Liver (tissue), 8 donors: ENCODE measurements at regions not wholly inside any gene's neighbourhood (a gene's known extent, or its start where the extent isn't known, plus 50 kb on each side); places are given as distances from the start of the nearest gene placed in this dataset.

Experiments used
- DNase-seq: peaks from one replicate; pipeline ENCODE4 v3.0.0-alpha.2; 2017; ENCODE audit warnings: low spot score
- H3K27ac ChIP-seq, 2 donors: one replicate each; pipeline ENCODE4 v1.7.0; 2013; ENCODE audit warnings: inconsistent platforms in 2 of 2, low read length in 2 of 2, control low read depth in 1 of 2, low read depth in 1 of 2, mild to moderate bottlenecking in 1 of 2
- H3K27me3 ChIP-seq, 4 donors: one replicate each; pipeline versions ENCODE4 v1.6.1 to v1.7.0; 2013; ENCODE audit warnings: low read length in 3 of 4, inconsistent platforms in 1 of 4, mild to moderate bottlenecking in 1 of 4, moderate library complexity in 1 of 4; ENCODE audit not compliant: control insufficient read depth in 4 of 4, insufficient read depth in 4 of 4
- H3K36me3 ChIP-seq, 4 donors: one replicate each; pipeline versions ENCODE4 v1.6.1 to v1.7.0; 2013; ENCODE audit warnings: low read length in 3 of 4, mild to moderate bottlenecking in 3 of 4, low read depth in 1 of 4, moderate library complexity in 1 of 4; ENCODE audit not compliant: control insufficient read depth in 4 of 4, insufficient read depth in 3 of 4
- H3K4me1 ChIP-seq, 4 donors: one replicate each; pipeline versions ENCODE4 v1.6.1 to v1.7.0; 2013; ENCODE audit warnings: low read length in 3 of 4, mild to moderate bottlenecking in 3 of 4, moderate library complexity in 1 of 4; ENCODE audit not compliant: control insufficient read depth in 4 of 4, insufficient read depth in 4 of 4
- H3K4me3 ChIP-seq, 3 donors: one replicate each; pipeline versions ENCODE4 v1.6.1 to v1.7.0; 2013; ENCODE audit warnings: low read length in 3 of 3, control low read depth in 1 of 3, low read depth in 1 of 3, mild to moderate bottlenecking in 1 of 3
- H3K9ac ChIP-seq, 2 donors: one replicate each; pipeline ENCODE4 v1.7.0; 2013; ENCODE audit warnings: low read length in 2 of 2, mild to moderate bottlenecking in 2 of 2, moderate library complexity in 2 of 2, control low read depth in 1 of 2, low read depth in 1 of 2
- H3K9me3 ChIP-seq, 4 donors: one replicate each; pipeline versions ENCODE4 v1.6.1 to v1.7.0; 2013; ENCODE audit warnings: low read length in 3 of 4; ENCODE audit not compliant: control insufficient read depth in 4 of 4
- EGR1 ChIP-seq, 2 donors: IDR thresholded peaks; 2 replicates each; pipeline ENCODE4 v1.6.1; 2016 to 2018; ENCODE audit warnings: antibody characterized with exemption in 2 of 2, low read depth in 2 of 2
- FOXA1 ChIP-seq: IDR thresholded peaks from 2 replicates; pipeline ENCODE4 v1.6.1; 2016; ENCODE audit warnings: antibody characterized with exemption
- FOXA2 ChIP-seq: IDR thresholded peaks from 2 replicates; pipeline ENCODE4 v1.6.1; 2016; ENCODE audit warnings: antibody characterized with exemption
- GABPA ChIP-seq, 2 donors: IDR thresholded peaks in 1 of 2; conservative IDR thresholded peaks in 1 of 2; 2 replicates each; pipeline ENCODE4 v1.6.1; 2016; ENCODE audit warnings: antibody characterized with exemption in 2 of 2, mild to moderate bottlenecking in 1 of 2, moderate library complexity in 1 of 2
- HNF4A ChIP-seq, 2 donors: conservative IDR thresholded peaks; 2 replicates each; pipeline ENCODE4 v1.6.1; 2016; ENCODE audit warnings: antibody characterized with exemption in 2 of 2, mild to moderate bottlenecking in 2 of 2
- HNF4G ChIP-seq: IDR thresholded peaks from 2 replicates; pipeline ENCODE4 v1.6.1; 2016; ENCODE audit warnings: antibody characterized with exemption
- JUND ChIP-seq, 2 donors: IDR thresholded peaks; 2 replicates each; pipeline ENCODE4 v1.6.1; 2016; ENCODE audit warnings: antibody characterized with exemption in 2 of 2
- NR2F2 ChIP-seq: IDR thresholded peaks from 2 replicates; pipeline ENCODE4 v1.6.1; 2016; ENCODE audit warnings: antibody characterized with exemption
- RAD21 ChIP-seq, 2 donors: IDR thresholded peaks; 2 replicates each; pipeline ENCODE4 v1.6.1; 2016; ENCODE audit warnings: antibody characterized with exemption in 2 of 2, mild to moderate bottlenecking in 2 of 2
- RXRA ChIP-seq, 2 donors: IDR thresholded peaks; 2 replicates each; pipeline ENCODE4 v1.6.1; 2017 to 2018; ENCODE audit warnings: antibody characterized with exemption in 2 of 2, mild to moderate bottlenecking in 1 of 2
- SP1 ChIP-seq: IDR thresholded peaks from 2 replicates; pipeline ENCODE4 v1.6.1; 2018; ENCODE audit warnings: antibody characterized with exemption, mild to moderate bottlenecking
- TAF1 ChIP-seq: conservative IDR thresholded peaks from 2 replicates; pipeline ENCODE4 v1.6.1; 2016; ENCODE audit warnings: antibody characterized with exemption, mild to moderate bottlenecking
- YY1 ChIP-seq: IDR thresholded peaks from 2 replicates; pipeline ENCODE4 v1.6.1; 2016; ENCODE audit warnings: antibody characterized with exemption, mild to moderate bottlenecking
- WGBS: extraction: QIAGEN DNeasy Blood & Tissue Kit; methylation state at CpG from one replicate; pipeline ENCODE4 v1.1.7; 2013; 5-methylcytosine and 5-hydroxymethylcytosine counted together
- TF ChIP-seq, protein P1 (sequence below): fragments of 150-350 bp; IDR thresholded peaks from 2 replicates; pipeline ENCODE4 v1.5.1; 2017; ENCODE audit warnings: improper control_type of control experiment, low read depth, low read length; ENCODE audit not compliant: missing input control
- TF ChIP-seq, protein P2 (sequence below): IDR thresholded peaks from 2 replicates; pipeline ENCODE4 v1.6.1; 2016; ENCODE audit warnings: antibody characterized with exemption
- TF ChIP-seq, protein P3 (sequence below): IDR thresholded peaks from 2 replicates; pipeline ENCODE4 v1.6.1; 2016; ENCODE audit warnings: antibody characterized with exemption
- TF ChIP-seq, protein P4 (sequence below): IDR thresholded peaks from 2 replicates; pipeline ENCODE4 v1.6.1; 2016; ENCODE audit warnings: antibody characterized with exemption
- TF ChIP-seq, protein P5 (sequence below): IDR thresholded peaks from 2 replicates; pipeline ENCODE4 v1.6.1; 2016; ENCODE audit warnings: antibody characterized with exemption, mild to moderate bottlenecking
- donor health status: healthy.
- donor health status: healthy.
- donor health status: healthy.
- donor health status: healthy.
- donor health status: healthy.

DNA sequence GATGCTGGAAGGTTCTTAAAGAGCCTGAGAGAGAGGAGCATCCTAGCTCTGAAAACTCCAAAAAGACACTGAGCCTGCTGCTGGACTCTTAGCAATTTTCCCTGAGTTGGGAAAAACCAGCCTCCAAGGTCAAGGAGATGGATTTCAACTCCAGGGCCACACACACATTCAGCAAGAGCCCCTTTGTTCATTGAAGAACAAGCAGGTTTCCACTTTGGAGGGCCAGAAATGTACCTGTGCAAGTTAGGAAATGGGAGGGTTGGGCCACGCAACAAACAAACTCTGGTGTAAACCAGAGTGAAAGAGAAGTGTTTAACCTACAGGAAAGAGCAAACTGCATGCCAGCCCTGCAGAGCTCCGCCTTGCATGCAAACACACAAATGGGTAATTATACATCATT lies 264.8 kb upstream of the RPL38 start:
- DNase-seq = no peak
- H3K27ac ChIP-seq = no peak overlapping the region
- H3K27me3 ChIP-seq = peaks cover 0 to 8% (median 0%) of the 10 kb centered on the region in 4 donors
- no peaks in the 10 kb centered on the region for H3K9me3 ChIP-seq
- TF ChIP-seq NR2F2 = no peak
- TF ChIP-seq, protein P1, sequence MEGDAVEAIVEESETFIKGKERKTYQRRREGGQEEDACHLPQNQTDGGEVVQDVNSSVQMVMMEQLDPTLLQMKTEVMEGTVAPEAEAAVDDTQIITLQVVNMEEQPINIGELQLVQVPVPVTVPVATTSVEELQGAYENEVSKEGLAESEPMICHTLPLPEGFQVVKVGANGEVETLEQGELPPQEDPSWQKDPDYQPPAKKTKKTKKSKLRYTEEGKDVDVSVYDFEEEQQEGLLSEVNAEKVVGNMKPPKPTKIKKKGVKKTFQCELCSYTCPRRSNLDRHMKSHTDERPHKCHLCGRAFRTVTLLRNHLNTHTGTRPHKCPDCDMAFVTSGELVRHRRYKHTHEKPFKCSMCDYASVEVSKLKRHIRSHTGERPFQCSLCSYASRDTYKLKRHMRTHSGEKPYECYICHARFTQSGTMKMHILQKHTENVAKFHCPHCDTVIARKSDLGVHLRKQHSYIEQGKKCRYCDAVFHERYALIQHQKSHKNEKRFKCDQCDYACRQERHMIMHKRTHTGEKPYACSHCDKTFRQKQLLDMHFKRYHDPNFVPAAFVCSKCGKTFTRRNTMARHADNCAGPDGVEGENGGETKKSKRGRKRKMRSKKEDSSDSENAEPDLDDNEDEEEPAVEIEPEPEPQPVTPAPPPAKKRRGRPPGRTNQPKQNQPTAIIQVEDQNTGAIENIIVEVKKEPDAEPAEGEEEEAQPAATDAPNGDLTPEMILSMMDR = no peak
- TF ChIP-seq EGR1 (IDR thresholded peaks at IDR 0.05; ENCODE audit: low read depth in 2 of 2) = no peak
- no peak for TF ChIP-seq FOXA1
- no peak for TF ChIP-seq GABPA (IDR thresholded peaks at IDR 0.05 in 1 of 2, conservative IDR thresholded peaks at IDR 0.05 in 1 of 2)
- TF ChIP-seq TAF1 = no peak
- no peak for TF ChIP-seq HNF4A (conservative IDR thresholded peaks at IDR 0.05)
- no peak for TF ChIP-seq RXRA (IDR thresholded peaks at IDR 0.05)
- TF ChIP-seq, protein P2, sequence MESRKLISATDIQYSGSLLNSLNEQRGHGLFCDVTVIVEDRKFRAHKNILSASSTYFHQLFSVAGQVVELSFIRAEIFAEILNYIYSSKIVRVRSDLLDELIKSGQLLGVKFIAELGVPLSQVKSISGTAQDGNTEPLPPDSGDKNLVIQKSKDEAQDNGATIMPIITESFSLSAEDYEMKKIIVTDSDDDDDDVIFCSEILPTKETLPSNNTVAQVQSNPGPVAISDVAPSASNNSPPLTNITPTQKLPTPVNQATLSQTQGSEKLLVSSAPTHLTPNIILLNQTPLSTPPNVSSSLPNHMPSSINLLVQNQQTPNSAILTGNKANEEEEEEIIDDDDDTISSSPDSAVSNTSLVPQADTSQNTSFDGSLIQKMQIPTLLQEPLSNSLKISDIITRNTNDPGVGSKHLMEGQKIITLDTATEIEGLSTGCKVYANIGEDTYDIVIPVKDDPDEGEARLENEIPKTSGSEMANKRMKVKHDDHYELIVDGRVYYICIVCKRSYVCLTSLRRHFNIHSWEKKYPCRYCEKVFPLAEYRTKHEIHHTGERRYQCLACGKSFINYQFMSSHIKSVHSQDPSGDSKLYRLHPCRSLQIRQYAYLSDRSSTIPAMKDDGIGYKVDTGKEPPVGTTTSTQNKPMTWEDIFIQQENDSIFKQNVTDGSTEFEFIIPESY = no peak
- no peak for TF ChIP-seq RAD21 (IDR thresholded peaks at IDR 0.05)
- TF ChIP-seq, protein P3, sequence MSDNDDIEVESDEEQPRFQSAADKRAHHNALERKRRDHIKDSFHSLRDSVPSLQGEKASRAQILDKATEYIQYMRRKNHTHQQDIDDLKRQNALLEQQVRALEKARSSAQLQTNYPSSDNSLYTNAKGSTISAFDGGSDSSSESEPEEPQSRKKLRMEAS = no peak
- TF ChIP-seq, protein P4, sequence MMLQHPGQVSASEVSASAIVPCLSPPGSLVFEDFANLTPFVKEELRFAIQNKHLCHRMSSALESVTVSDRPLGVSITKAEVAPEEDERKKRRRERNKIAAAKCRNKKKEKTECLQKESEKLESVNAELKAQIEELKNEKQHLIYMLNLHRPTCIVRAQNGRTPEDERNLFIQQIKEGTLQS = no peak
- no peak for TF ChIP-seq SP1
- TF ChIP-seq YY1 = no peak
- TF ChIP-seq, protein P5, sequence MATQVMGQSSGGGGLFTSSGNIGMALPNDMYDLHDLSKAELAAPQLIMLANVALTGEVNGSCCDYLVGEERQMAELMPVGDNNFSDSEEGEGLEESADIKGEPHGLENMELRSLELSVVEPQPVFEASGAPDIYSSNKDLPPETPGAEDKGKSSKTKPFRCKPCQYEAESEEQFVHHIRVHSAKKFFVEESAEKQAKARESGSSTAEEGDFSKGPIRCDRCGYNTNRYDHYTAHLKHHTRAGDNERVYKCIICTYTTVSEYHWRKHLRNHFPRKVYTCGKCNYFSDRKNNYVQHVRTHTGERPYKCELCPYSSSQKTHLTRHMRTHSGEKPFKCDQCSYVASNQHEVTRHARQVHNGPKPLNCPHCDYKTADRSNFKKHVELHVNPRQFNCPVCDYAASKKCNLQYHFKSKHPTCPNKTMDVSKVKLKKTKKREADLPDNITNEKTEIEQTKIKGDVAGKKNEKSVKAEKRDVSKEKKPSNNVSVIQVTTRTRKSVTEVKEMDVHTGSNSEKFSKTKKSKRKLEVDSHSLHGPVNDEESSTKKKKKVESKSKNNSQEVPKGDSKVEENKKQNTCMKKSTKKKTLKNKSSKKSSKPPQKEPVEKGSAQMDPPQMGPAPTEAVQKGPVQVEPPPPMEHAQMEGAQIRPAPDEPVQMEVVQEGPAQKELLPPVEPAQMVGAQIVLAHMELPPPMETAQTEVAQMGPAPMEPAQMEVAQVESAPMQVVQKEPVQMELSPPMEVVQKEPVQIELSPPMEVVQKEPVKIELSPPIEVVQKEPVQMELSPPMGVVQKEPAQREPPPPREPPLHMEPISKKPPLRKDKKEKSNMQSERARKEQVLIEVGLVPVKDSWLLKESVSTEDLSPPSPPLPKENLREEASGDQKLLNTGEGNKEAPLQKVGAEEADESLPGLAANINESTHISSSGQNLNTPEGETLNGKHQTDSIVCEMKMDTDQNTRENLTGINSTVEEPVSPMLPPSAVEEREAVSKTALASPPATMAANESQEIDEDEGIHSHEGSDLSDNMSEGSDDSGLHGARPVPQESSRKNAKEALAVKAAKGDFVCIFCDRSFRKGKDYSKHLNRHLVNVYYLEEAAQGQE = no peak
- no peak for TF ChIP-seq FOXA2
- no peak for TF ChIP-seq JUND (IDR thresholded peaks at IDR 0.05)
- TF ChIP-seq HNF4G = no peak
- peaks cover 0 to 7% (median 4%) of the 10 kb centered on the region in 4 donors for H3K4me1 ChIP-seq
- 84% methylated on average over 2 of the region's 2 CpGs for WGBS
- H3K9ac ChIP-seq = no peak overlapping the region
- H3K4me3 ChIP-seq = no peak overlapping the region
- no peaks in the 10 kb centered on the region for H3K36me3 ChIP-seq
